Astrocyte (in vitro differentiated cells and primary cell): ENCODE measurements at regions not wholly inside any gene's neighbourhood (a gene's known extent, or its start where the extent isn't known, plus 50 kb on each side); places are given as distances from the start of the nearest gene placed in this dataset.

Source experiments
- DNase-seq: peaks from one replicate; pipeline ENCODE4 v3.0.0-alpha.2; 2010; ENCODE audit warnings: low read depth
- FAIRE-seq: peaks from 2 replicates; lab custom pipeline; 2011; peaks lifted over from hg19 to GRCh38; lab: Jason Lieb, UNC
- H2AFZ ChIP-seq: 2 replicates; pipeline ENCODE4 v1.6.0; 2012; ENCODE audit warnings: low read depth, low read length, inconsistent platforms
- H3K27ac ChIP-seq: 2 replicates; pipeline ENCODE4 v1.5.1; 2011; ENCODE audit warnings: low read depth, low read length, inconsistent platforms
- H3K27me3 ChIP-seq: 2 replicates; pipeline ENCODE4 v1.6.0; 2011; ENCODE audit warnings: low read length, inconsistent platforms; ENCODE audit not compliant: insufficient read depth
- H3K36me3 ChIP-seq: 2 replicates; pipeline ENCODE4 v1.5.1; 2011; ENCODE audit warnings: low read length, inconsistent platforms; ENCODE audit not compliant: insufficient read depth
- H3K4me1 ChIP-seq: 2 replicates; pipeline ENCODE4 v1.5.1; 2011; ENCODE audit warnings: low read length, inconsistent platforms; ENCODE audit not compliant: insufficient read depth
- H3K4me2 ChIP-seq: 2 replicates; pipeline ENCODE4 v1.6.0; 2012; ENCODE audit warnings: low read length, inconsistent platforms
- H3K4me3 ChIP-seq: 2 replicates; pipeline ENCODE4 v1.5.1; 2011; ENCODE audit warnings: low read depth, mild to moderate bottlenecking, low read length, inconsistent platforms; ENCODE audit not compliant: insufficient read depth
- H3K79me2 ChIP-seq: 2 replicates; pipeline ENCODE4 v1.6.0; 2012; ENCODE audit warnings: mild to moderate bottlenecking, low read length, inconsistent platforms; ENCODE audit not compliant: insufficient read depth
- H3K9ac ChIP-seq: 2 replicates; pipeline ENCODE4 v1.6.0; 2012; ENCODE audit warnings: mild to moderate bottlenecking, low read length, inconsistent platforms
- H3K9me3 ChIP-seq: 2 replicates; pipeline ENCODE4 v1.5.1; 2012; ENCODE audit warnings: low read depth, mild to moderate bottlenecking, low read length, inconsistent platforms; ENCODE audit not compliant: insufficient read depth
- H4K20me1 ChIP-seq: 2 replicates; pipeline ENCODE4 v1.6.0; 2012; ENCODE audit warnings: low read length, inconsistent platforms; ENCODE audit not compliant: insufficient read depth
- H3K27ac Mint-ChIP-seq: one replicate; pipeline ENCODE4 v1.8.0; 2021; ENCODE audit warnings: mild to moderate bottlenecking, mixed read lengths; ENCODE audit not compliant: unreplicated experiment
- H3K27me3 Mint-ChIP-seq: one replicate; pipeline ENCODE4 v1.8.0; 2021; ENCODE audit warnings: low read depth, mixed read lengths; ENCODE audit not compliant: unreplicated experiment
- H3K36me3 Mint-ChIP-seq: one replicate; pipeline ENCODE4 v1.8.0; 2021; ENCODE audit warnings: low read depth, mixed read lengths; ENCODE audit not compliant: unreplicated experiment
- H3K4me1 Mint-ChIP-seq: one replicate; pipeline ENCODE4 v1.8.0; 2021; ENCODE audit warnings: low read depth, mixed read lengths; ENCODE audit not compliant: unreplicated experiment
- H3K4me3 Mint-ChIP-seq: one replicate; pipeline ENCODE4 v1.8.0; 2021; ENCODE audit warnings: mild to moderate bottlenecking, moderate library complexity, mixed read lengths; ENCODE audit not compliant: unreplicated experiment
- H3K9me3 Mint-ChIP-seq: one replicate; pipeline ENCODE4 v1.8.0; 2021; ENCODE audit warnings: mild to moderate bottlenecking, mixed read lengths; ENCODE audit not compliant: unreplicated experiment
- EZH2 ChIP-seq: IDR thresholded peaks from 2 replicates; pipeline ENCODE4 v1.6.1; 2012; ENCODE audit warnings: mild to moderate bottlenecking, low read length, inconsistent platforms; ENCODE audit not compliant: insufficient read depth
- TF ChIP-seq, protein P1 (sequence below): IDR thresholded peaks from 2 replicates; pipeline ENCODE4 v1.5.1; 2011; ENCODE audit warnings: low read depth, mild to moderate bottlenecking, inconsistent platforms, low read length, moderate library complexity; ENCODE audit not compliant: insufficient read depth

DNA sequence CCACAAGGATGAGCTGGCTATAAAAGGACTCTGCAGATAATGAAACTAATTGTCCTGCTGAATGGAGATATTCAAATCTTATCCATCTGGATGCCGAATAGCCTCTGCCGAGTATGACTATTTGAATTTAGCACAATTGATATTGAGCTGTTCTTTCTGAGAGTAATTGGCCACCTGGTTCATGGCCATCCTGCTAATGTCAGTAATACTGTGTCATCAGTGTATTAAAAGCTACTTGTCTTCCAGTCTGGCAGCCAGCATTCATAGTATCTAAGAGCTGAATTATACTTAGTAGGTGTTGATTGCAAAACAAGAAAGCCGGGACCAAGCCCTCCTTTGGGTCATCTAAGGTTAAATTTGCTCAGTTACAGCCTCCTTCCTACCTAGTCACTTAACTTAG, 310.7 kb upstream of the NCAM1 start:
- Mint-ChIP-seq H3K4me3 (no peak overlapping the region), H3K27me3 (no peaks in the 10 kb centered on the region), H3K4me1 (peaks cover 13% of the 10 kb centered on the region), H3K27ac (no peak overlapping the region), H3K9me3 (peaks cover 2% of the 10 kb centered on the region), H3K36me3 (no peaks in the 10 kb centered on the region)
- TF ChIP-seq, protein P1, sequence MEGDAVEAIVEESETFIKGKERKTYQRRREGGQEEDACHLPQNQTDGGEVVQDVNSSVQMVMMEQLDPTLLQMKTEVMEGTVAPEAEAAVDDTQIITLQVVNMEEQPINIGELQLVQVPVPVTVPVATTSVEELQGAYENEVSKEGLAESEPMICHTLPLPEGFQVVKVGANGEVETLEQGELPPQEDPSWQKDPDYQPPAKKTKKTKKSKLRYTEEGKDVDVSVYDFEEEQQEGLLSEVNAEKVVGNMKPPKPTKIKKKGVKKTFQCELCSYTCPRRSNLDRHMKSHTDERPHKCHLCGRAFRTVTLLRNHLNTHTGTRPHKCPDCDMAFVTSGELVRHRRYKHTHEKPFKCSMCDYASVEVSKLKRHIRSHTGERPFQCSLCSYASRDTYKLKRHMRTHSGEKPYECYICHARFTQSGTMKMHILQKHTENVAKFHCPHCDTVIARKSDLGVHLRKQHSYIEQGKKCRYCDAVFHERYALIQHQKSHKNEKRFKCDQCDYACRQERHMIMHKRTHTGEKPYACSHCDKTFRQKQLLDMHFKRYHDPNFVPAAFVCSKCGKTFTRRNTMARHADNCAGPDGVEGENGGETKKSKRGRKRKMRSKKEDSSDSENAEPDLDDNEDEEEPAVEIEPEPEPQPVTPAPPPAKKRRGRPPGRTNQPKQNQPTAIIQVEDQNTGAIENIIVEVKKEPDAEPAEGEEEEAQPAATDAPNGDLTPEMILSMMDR: no peak
- no peak for TF ChIP-seq EZH2
- Histone ChIP-seq H3K36me3 (no peaks in the 10 kb centered on the region), H3K27ac (no peak overlapping the region), H3K79me2 (no peaks in the 10 kb centered on the region), H3K4me1 (peaks cover 10% of the 10 kb centered on the region), H4K20me1 (no peaks in the 10 kb centered on the region), H3K4me3 (no peak overlapping the region), H3K9ac (no peak overlapping the region), H3K27me3 (peaks cover 3% of the 10 kb centered on the region), H3K9me3 (no peaks in the 10 kb centered on the region), H2AFZ (no peak overlapping the region), H3K4me2 (no peak overlapping the region)
- FAIRE-seq (no peak), DNase-seq (no peak)

DNA sequence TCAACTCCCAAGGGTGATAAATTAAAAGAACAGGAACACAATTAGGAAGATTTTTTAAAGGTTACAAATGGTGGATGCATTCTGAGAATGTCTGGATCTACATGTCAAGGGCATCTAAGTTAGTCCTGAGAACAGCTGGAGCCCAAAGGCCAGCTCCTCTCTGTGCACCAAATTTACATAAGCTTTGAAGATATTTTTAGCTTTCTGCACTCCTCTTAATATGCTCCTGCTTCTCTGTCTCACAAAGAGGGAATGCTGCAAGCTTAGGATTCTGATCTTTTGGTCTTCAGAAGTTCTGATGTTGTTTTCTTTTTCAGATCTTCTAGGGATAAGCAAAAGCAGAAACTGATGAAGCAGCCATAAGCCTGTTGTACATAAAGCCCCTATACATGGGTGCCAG, 309.8 kb upstream of the NCAM1 start:
- H3K9ac ChIP-seq: no peak overlapping the region

DNA sequence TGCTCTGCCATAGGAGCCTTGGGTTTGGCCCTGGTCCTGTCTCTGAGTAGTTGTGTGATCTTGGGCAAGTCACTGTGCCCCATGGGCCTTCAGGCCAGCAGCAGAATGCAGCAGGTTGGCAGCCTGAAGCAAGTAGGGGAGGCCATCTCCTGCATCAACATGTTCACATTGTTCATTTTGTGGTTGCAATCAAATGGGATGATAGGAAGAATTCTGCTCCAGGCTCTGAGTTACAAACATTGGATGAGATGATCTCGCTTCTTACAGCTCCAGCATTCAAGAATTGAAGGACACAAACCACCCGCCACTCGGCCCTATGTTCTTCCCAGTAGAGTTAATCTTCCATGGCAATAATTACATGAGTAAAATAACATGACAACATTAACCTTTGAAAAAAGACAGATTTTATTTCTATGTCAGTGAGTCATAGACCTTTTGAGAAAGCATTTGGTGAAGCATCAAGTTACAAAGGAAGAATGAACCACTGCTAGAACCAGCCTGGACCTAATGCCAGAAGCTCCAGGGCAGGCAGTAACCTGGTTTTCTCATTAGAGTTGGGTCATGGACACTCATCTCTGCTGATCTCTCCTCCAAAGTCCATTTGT, 308.3 kb upstream of the NCAM1 start:
- H3K9me3 ChIP-seq: no peaks in the 10 kb centered on the region
- H4K20me1 ChIP-seq: no peaks in the 10 kb centered on the region
- Mint-ChIP-seq H3K36me3 (no peaks in the 10 kb centered on the region), H3K4me1 (peaks cover 15% of the 10 kb centered on the region), H3K4me3 (no peak overlapping the region), H3K9me3 (peaks cover 2% of the 10 kb centered on the region), H3K27ac (no peak overlapping the region), H3K27me3 (peaks cover 4% of the 10 kb centered on the region)
- TF ChIP-seq EZH2: no peak
- TF ChIP-seq, protein P1: no peak
- H3K4me3 ChIP-seq: no peak overlapping the region
- no peak overlapping the region for H3K27ac ChIP-seq
- no peak overlapping the region for H2AFZ ChIP-seq
- H3K27me3 ChIP-seq: peaks cover 3% of the 10 kb centered on the region
- no peaks in the 10 kb centered on the region for H3K36me3 ChIP-seq
- H3K9ac ChIP-seq: no peak overlapping the region
- no peak for FAIRE-seq
- no peaks in the 10 kb centered on the region for H3K79me2 ChIP-seq
- peak overlapping the region; percentile 4 for H3K4me2 ChIP-seq
- DNase-seq: peak; percentile 65
- peaks cover 20% of the 10 kb centered on the region for H3K4me1 ChIP-seq

More for the DNA sequence above, 309.8 kb upstream of the NCAM1 start:
- no peaks in the 10 kb centered on the region for H3K79me2 ChIP-seq
- no peak overlapping the region for H2AFZ ChIP-seq
- H3K27ac ChIP-seq: no peak overlapping the region
- no peaks in the 10 kb centered on the region for H3K36me3 ChIP-seq
- Mint-ChIP-seq H3K4me1 (peaks cover 13% of the 10 kb centered on the region), H3K27ac (no peak overlapping the region), H3K9me3 (peaks cover 3% of the 10 kb centered on the region), H3K27me3 (peaks cover 2% of the 10 kb centered on the region), H3K36me3 (no peaks in the 10 kb centered on the region), H3K4me3 (no peak overlapping the region)
- no peak overlapping the region for H3K4me2 ChIP-seq
- peaks cover 15% of the 10 kb centered on the region for H3K4me1 ChIP-seq
- no peak for FAIRE-seq
- no peak overlapping the region for H3K4me3 ChIP-seq
- H3K27me3 ChIP-seq: peaks cover 3% of the 10 kb centered on the region
- H4K20me1 ChIP-seq: no peaks in the 10 kb centered on the region
- H3K9me3 ChIP-seq: no peaks in the 10 kb centered on the region
- no peak for DNase-seq
- TF ChIP-seq, protein P1: no peak
- TF ChIP-seq EZH2: no peak
